Panc1 (cell line): ENCODE measurements at regions not wholly inside any gene's neighbourhood (a gene's known extent, or its start where the extent isn't known, plus 50 kb on each side); places are given as distances from the start of the nearest gene placed in this dataset.

ENCODE experiments used
- ATAC-seq: fragments of 200-7000 bp; cut with Tn5 transposase; 2 replicates; pipeline ENCODE4 v1.9.1; 2020; ENCODE audit warnings: mild to moderate bottlenecking, moderate library complexity
- BruUV-seq: library from RNA; stranded (reverse); fragments of 400-500 nt; replicated peaks from 2 replicates; lab custom pipeline; 2021; lab: Mats Ljungman, UMichigan
- CTCF ChIA-PET: fragments of 300-600 bp; sonication (Branson Sonifier 250); formaldehyde crosslinking; loops from one replicate; lab custom pipeline; 2022; ENCODE audit warnings: antibody characterized with exemption; lab: Charles Lee
- POLR2A ChIA-PET: fragments of 300-600 bp; sonication (Branson Sonifier 250); formaldehyde crosslinking; loops from one replicate; lab custom pipeline; 2022; ENCODE audit warnings: antibody characterized with exemption; lab: Charles Lee
- DNase-seq: peaks from one replicate; pipeline ENCODE4 v3.0.0-alpha.2; 2010; ENCODE audit warnings: low read depth, low spot score
- H3K27ac ChIP-seq: 2 replicates; pipeline ENCODE4 v1.5.1; 2011; ENCODE audit warnings: mild to moderate bottlenecking, low read length, inconsistent platforms
- H3K27me3 ChIP-seq: fragments of 200-500 bp; sonication (Bioruptor generic); 2 replicates; pipeline ENCODE4 v1.6.0; 2014; ENCODE audit warnings: low read length, inconsistent platforms; ENCODE audit not compliant: control insufficient read depth, insufficient read depth
- H3K36me3 ChIP-seq: fragments of 200-500 bp; sonication (Bioruptor generic); 2 replicates; pipeline ENCODE4 v1.5.1; 2014; ENCODE audit warnings: inconsistent platforms, mild to moderate bottlenecking, low read length, moderate library complexity; ENCODE audit not compliant: control insufficient read depth, insufficient read depth
- H3K4me1 ChIP-seq: 2 replicates; pipeline ENCODE4 v1.5.1; 2011; ENCODE audit warnings: inconsistent platforms, mild to moderate bottlenecking, low read length, moderate library complexity; ENCODE audit not compliant: control insufficient read depth, insufficient read depth
- H3K4me3 ChIP-seq, 2 experiments: 2 replicates each; pipeline ENCODE4 v1.5.1; 2011 to 2012; ENCODE audit warnings: low read depth in 2 of 2, low read length in 2 of 2, mild to moderate bottlenecking in 2 of 2, inconsistent platforms in 1 of 2, moderate library complexity in 1 of 2
- H3K9me3 ChIP-seq: fragments of 200-500 bp; sonication (Bioruptor generic); 2 replicates; pipeline ENCODE4 v1.5.1; 2014; ENCODE audit warnings: low read depth, mild to moderate bottlenecking, inconsistent platforms, low read length, moderate library complexity; ENCODE audit not compliant: control insufficient read depth, insufficient read depth
- CTCF ChIP-seq: fragments of 450-650 bp; IDR thresholded peaks from 2 replicates; pipeline ENCODE4 v1.5.1; 2017; ENCODE audit warnings: mild to moderate bottlenecking
- POLR2AphosphoS5 ChIP-seq: IDR thresholded peaks from 2 replicates; pipeline ENCODE4 v1.6.1; 2012; ENCODE audit warnings: mild to moderate bottlenecking, low read depth, low read length, moderate library complexity
- REST ChIP-seq, 2 experiments: IDR thresholded peaks; 2 replicates each; pipeline ENCODE4 v1.6.1; 2011 to 2012; ENCODE audit warnings: low read depth in 2 of 2, control low read depth in 1 of 2, low read length in 1 of 2, mild to moderate bottlenecking in 1 of 2, moderate library complexity in 1 of 2; ENCODE audit not compliant: insufficient read depth in 1 of 2
- SIN3A ChIP-seq: IDR thresholded peaks from 2 replicates; pipeline ENCODE4 v1.6.1; 2012; ENCODE audit warnings: low read depth, mild to moderate bottlenecking, low read length, moderate library complexity, borderline replicate concordance; ENCODE audit not compliant: insufficient read depth
- TCF7L2 ChIP-seq: IDR thresholded peaks from 2 replicates; pipeline ENCODE4 v1.6.1; 2011; ENCODE audit warnings: mild to moderate bottlenecking, low read depth, low read length, inconsistent platforms
- in situ Hi-C: cut with HindIII; loops from 2 replicates; pipeline ENCODE4 v1.10.0; 2016; ENCODE audit warnings: low sequenced_read_pairs, low pct_unique_long_range_greater_than_20kb
- intact Hi-C: fragments of 100-400 bp; cut with micrococcal nuclease; formaldehyde crosslinking; loops from one replicate; pipeline ENCODE4 v1.10.0; 2022; ENCODE audit not compliant: unreplicated experiment

GRCh38 chr7:67890316-67890715 is 893.7 kb downstream of the TYW1 start:
- Histone ChIP-seq H3K4me1 (no peaks in the 10 kb centered on the region), H3K4me3 (no peak overlapping the region), H3K9me3 (0 out of 2 replicates have a peak, but pooled peaks cover 2% of the 10 kb centered on the region), H3K27ac (no peak overlapping the region), H3K27me3 (no peaks in the 10 kb centered on the region), H3K36me3 (no peaks in the 10 kb centered on the region)
- TF ChIP-seq REST (IDR thresholded peaks at IDR 0.05; ENCODE audit: insufficient read depth in 1 of 2, low read depth in 2 of 2, low read length in 1 of 2) = no peak
- TF ChIP-seq SIN3A = no peak
- no peak for TF ChIP-seq CTCF
- no peak for TF ChIP-seq TCF7L2
- TF ChIP-seq POLR2AphosphoS5 = no peak
- CTCF ChIA-PET = no interaction called here
- intact Hi-C loops (no loop called here), in situ Hi-C loops (no loop called here)
- BruUV-seq = no TSS peak
- ATAC-seq = no peak
- POLR2A ChIA-PET = no interaction called here
- DNase-seq = no peak

- in situ Hi-C loops = no loop called here
- intact Hi-C loops = no loop called here
- Histone ChIP-seq H3K4me1 (no peaks in the 10 kb centered on the region), H3K9me3 (0 out of 2 replicates have a peak, but pooled peaks cover 2% of the 10 kb centered on the region), H3K27me3 (no peaks in the 10 kb centered on the region), H3K27ac (no peak overlapping the region), H3K4me3 (no peak overlapping the region), H3K36me3 (no peaks in the 10 kb centered on the region)
- TF ChIP-seq CTCF (no peak), POLR2AphosphoS5 (no peak), TCF7L2 (no peak), SIN3A (no peak), REST (IDR thresholded peaks at IDR 0.05; ENCODE audit: insufficient read depth in 1 of 2, low read depth in 2 of 2, low read length in 1 of 2) (no peak)
- ChIA-PET CTCF (no interaction called here), POLR2A (no interaction called here)
- ATAC-seq (no peak), DNase-seq (no peak)
- BruUV-seq = no TSS peak
Measured at GRCh38 chr7:67894746-67895145, 898.1 kb downstream of the TYW1 start.
